Endothelial cell of umbilical vein (primary cell): ENCODE measurements at regions not wholly inside any gene's neighbourhood (a gene's known extent, or its start where the extent isn't known, plus 50 kb on each side); places are given as distances from the start of the nearest gene placed in this dataset.

Experiments used
- BruUV-seq: library from RNA; stranded (reverse); fragments of 400-500 nt; replicated peaks from 2 replicates; lab custom pipeline; 2021; lab: Mats Ljungman, UMichigan
- CTCF ChIA-PET: fragments of 300-600, 350-600 bp; sonication (Branson Sonifier 250); formaldehyde crosslinking; loops from one replicate; lab custom pipeline; 2021; ENCODE audit warnings: antibody characterized with exemption, inconsistent platforms; lab: Charles Lee
- POLR2A ChIA-PET: fragments of 300-600, 350-600 bp; sonication (Branson Sonifier 250); formaldehyde crosslinking; loops from one replicate; lab custom pipeline; 2021; ENCODE audit warnings: antibody characterized with exemption, inconsistent platforms; lab: Charles Lee
- DNase-seq: peaks from one replicate; pipeline ENCODE4 v3.0.0-alpha.2; 2011; ENCODE audit warnings: low read depth, low spot score
- FAIRE-seq: peaks from 2 replicates; lab custom pipeline; 2011; peaks lifted over from hg19 to GRCh38; lab: Jason Lieb, UNC
- H2AFZ ChIP-seq: 2 replicates; pipeline ENCODE4 v1.6.0; 2012; ENCODE audit warnings: low read depth, low read length, control low read depth, inconsistent platforms
- H3K27ac ChIP-seq: 2 replicates; pipeline ENCODE4 v1.5.1; 2011; ENCODE audit warnings: low read depth, mild to moderate bottlenecking, control low read depth, low read length, moderate library complexity; ENCODE audit not compliant: insufficient read depth
- H3K27me3 ChIP-seq, 2 experiments: 2 replicates each; pipeline versions ENCODE4 v1.6.0 to v1.6.1; 2011; ENCODE audit warnings: low read length in 2 of 2, mixed read lengths in 1 of 2; ENCODE audit not compliant: control insufficient read depth in 2 of 2, insufficient read depth in 2 of 2
- H3K36me3 ChIP-seq, 2 experiments: 2 replicates in 1 of 2; 3 replicates in 1 of 2; pipeline ENCODE4 v1.5.1; 2011; ENCODE audit warnings: low read length in 2 of 2, mild to moderate bottlenecking in 1 of 2, moderate library complexity in 1 of 2; ENCODE audit not compliant: control insufficient read depth in 2 of 2, insufficient read depth in 2 of 2; ENCODE audit errors: extremely low read depth in 1 of 2
- H3K4me1 ChIP-seq: 3 replicates; pipeline ENCODE4 v1.5.1; 2011; ENCODE audit warnings: mild to moderate bottlenecking, low read length; ENCODE audit not compliant: control insufficient read depth, insufficient read depth; ENCODE audit errors: extremely low read depth
- H3K4me2 ChIP-seq: 2 replicates; pipeline ENCODE4 v1.6.1; 2011; ENCODE audit warnings: low read length, control low read depth, mixed read lengths; ENCODE audit not compliant: insufficient read depth
- H3K4me3 ChIP-seq, 3 experiments: fragments of 200-600 bp in 1 of 3; sonication (generic), shearing (Covaris generic) in 1 of 3; replicated peaks in 1 of 3; 2 replicates each; pipeline ENCODE4 v1.5.1; 2011 to 2016; ENCODE audit warnings: control low read depth in 3 of 3, low read length in 3 of 3, mild to moderate bottlenecking in 2 of 3, inconsistent platforms in 1 of 3, low read depth in 1 of 3, moderate library complexity in 1 of 3; ENCODE audit not compliant: insufficient read depth in 1 of 3
- H3K79me2 ChIP-seq: 2 replicates; pipeline ENCODE4 v1.6.0; 2012; ENCODE audit warnings: low read length, inconsistent platforms; ENCODE audit not compliant: control insufficient read depth, insufficient read depth
- H3K9ac ChIP-seq: replicated peaks from 2 replicates; pipeline ENCODE3; 2011; ENCODE audit warnings: low read length, control low read depth; ENCODE audit not compliant: insufficient read depth; ENCODE audit errors: extremely low read depth
- H3K9me1 ChIP-seq: replicated peaks from 3 replicates; pipeline ENCODE4 v1.6.0; 2011; ENCODE audit warnings: mild to moderate bottlenecking, low read length; ENCODE audit not compliant: control insufficient read depth, insufficient read depth; ENCODE audit errors: extremely low read depth
- H3K9me3 ChIP-seq: replicated peaks from 2 replicates; pipeline ENCODE4 v1.5.1; 2012; ENCODE audit warnings: low read length, inconsistent platforms; ENCODE audit not compliant: control insufficient read depth, insufficient read depth
- H4K20me1 ChIP-seq: replicated peaks from 2 replicates; pipeline ENCODE3; 2011; ENCODE audit warnings: mild to moderate bottlenecking, low read length; ENCODE audit not compliant: control insufficient read depth, insufficient read depth; ENCODE audit errors: extremely low read depth
- CTCF ChIP-seq, 2 donors: IDR thresholded peaks; 1 replicate in 1 of 2; 2 replicates in 1 of 2; pipeline ENCODE4 v1.5.1; 2011; ENCODE audit warnings: low read length in 2 of 2, mild to moderate bottlenecking in 2 of 2, moderate library complexity in 2 of 2, control low read depth in 1 of 2, inconsistent platforms in 1 of 2, low read depth in 1 of 2; ENCODE audit not compliant: insufficient read depth in 1 of 2; ENCODE audit errors: extremely low read depth in 1 of 2
- EZH2 ChIP-seq: IDR thresholded peaks from 2 replicates; pipeline ENCODE4 v1.6.1; 2012; ENCODE audit warnings: borderline replicate concordance, low read depth, mild to moderate bottlenecking, moderate library complexity, low read length, inconsistent platforms; ENCODE audit not compliant: severe bottlenecking
- FOS ChIP-seq: IDR thresholded peaks from 2 replicates; pipeline ENCODE4 v1.6.1; 2011; ENCODE audit warnings: mild to moderate bottlenecking, low read length, moderate library complexity, borderline replicate concordance; ENCODE audit not compliant: insufficient read depth
- GATA2 ChIP-seq: IDR thresholded peaks from 2 replicates; pipeline ENCODE4 v1.7.0; 2011; ENCODE audit warnings: low read depth, mild to moderate bottlenecking, moderate library complexity, mixed read lengths, low read length; ENCODE audit not compliant: insufficient read length, insufficient read depth
- JUN ChIP-seq: IDR thresholded peaks from 2 replicates; pipeline ENCODE4 v1.6.1; 2011; ENCODE audit warnings: borderline replicate concordance, low read depth; ENCODE audit not compliant: insufficient read length, insufficient read depth
- MAX ChIP-seq: IDR thresholded peaks from 2 replicates; pipeline ENCODE4 v1.6.1; 2011; ENCODE audit not compliant: insufficient read depth, insufficient read length
- MYC ChIP-seq: IDR thresholded peaks from one replicate; pipeline ENCODE4 v1.6.1; 2011; ENCODE audit warnings: mild to moderate bottlenecking, low read depth, low read length
- POLR2A ChIP-seq: IDR thresholded peaks from 2 replicates; pipeline ENCODE4 v1.6.1; 2012; ENCODE audit warnings: low read depth, mild to moderate bottlenecking, control low read depth, low read length
- POLR2AphosphoS5 ChIP-seq: IDR thresholded peaks from 2 replicates; pipeline ENCODE4 v1.6.1; 2012; ENCODE audit warnings: low read depth, mild to moderate bottlenecking, control low read depth, low read length, moderate library complexity; ENCODE audit not compliant: insufficient read depth
- dilution Hi-C: fragments of 300-500 bp; cut with MboI; formaldehyde crosslinking; loops from one replicate; pipeline ENCODE4 v1.15.0; 2019; ENCODE audit warnings: low sequenced_read_pairs; ENCODE audit not compliant: extremely low pct_ligation_motif_present
- intact Hi-C: fragments of 100-400 bp; cut with micrococcal nuclease; formaldehyde crosslinking; loops from one replicate; pipeline ENCODE4 v1.10.0; 2022

GRCh38 chr22:48307931-48308330 lies 1519.7 kb downstream of the BRD1 start:
- ChIA-PET CTCF (no interaction called here), POLR2A (no interaction called here)
- H3K9me1 ChIP-seq: no peaks in the 10 kb centered on the region
- TF ChIP-seq MYC: no peak
- no peak for TF ChIP-seq MAX
- TF ChIP-seq JUN: no peak
- TF ChIP-seq POLR2A: no peak
- TF ChIP-seq CTCF (IDR thresholded peaks at IDR 0.05; ENCODE audit: extremely low read depth in 1 of 2, insufficient read depth in 1 of 2, low read depth in 1 of 2, low read length in 2 of 2): no peak
- no peak for TF ChIP-seq EZH2
- TF ChIP-seq GATA2: no peak
- TF ChIP-seq FOS: no peak
- no peak for TF ChIP-seq POLR2AphosphoS5
- H3K4me3 ChIP-seq: no peak overlapping the region
- H3K36me3 ChIP-seq: no peaks in the 10 kb centered on the region
- no peaks in the 10 kb centered on the region for H3K27me3 ChIP-seq
- no peaks in the 10 kb centered on the region for H4K20me1 ChIP-seq
- no peaks in the 10 kb centered on the region for H3K79me2 ChIP-seq
- no peak overlapping the region for H3K27ac ChIP-seq
- FAIRE-seq (no peak), DNase-seq (no peak)
- intact Hi-C loops: no loop called here
- H3K4me1 ChIP-seq: no peaks in the 10 kb centered on the region
- no peak overlapping the region for H2AFZ ChIP-seq
- BruUV-seq: no TSS peak
- dilution Hi-C loops: no loop called here
- H3K9me3 ChIP-seq: peaks cover 10% of the 10 kb centered on the region
- no peak overlapping the region for H3K9ac ChIP-seq
- no peak overlapping the region for H3K4me2 ChIP-seq
